B cell (primary cell): ENCODE measurements at regions not wholly inside any gene's neighbourhood (a gene's known extent, or its start where the extent isn't known, plus 50 kb on each side); places are given as distances from the start of the nearest gene placed in this dataset.

Source experiments
- ATAC-seq: fragments of 200-7000 bp; cut with Tn5 transposase; one replicate; pipeline ENCODE4 v1.10.0; 2021; ENCODE audit warnings: low read depth, mild to moderate bottlenecking, moderate number of reproducible peaks, moderate library complexity
- CTCF ChIA-PET: fragments of 350-600 bp; sonication (Branson Sonifier 250); formaldehyde crosslinking; loops from one replicate; lab custom pipeline; 2021; ENCODE audit warnings: antibody characterized with exemption, inconsistent platforms; lab: Charles Lee
- POLR2A ChIA-PET: fragments of 350-600 bp; sonication (Branson Sonifier 250); formaldehyde crosslinking; loops from one replicate; lab custom pipeline; 2021; ENCODE audit warnings: antibody characterized with exemption; lab: Charles Lee
- DNase-seq: peaks from one replicate; pipeline ENCODE4 v3.0.0; 2013
- H2AFZ ChIP-seq: 2 replicates; pipeline ENCODE4 v1.6.1; 2012; ENCODE audit warnings: mild to moderate bottlenecking, low read depth, low read length; ENCODE audit not compliant: insufficient read depth, poor library complexity, severe bottlenecking
- H3K27ac ChIP-seq, 2 donors: 1 replicate in 1 of 2; 2 replicates in 1 of 2; pipeline ENCODE4 v1.5.1; 2012 to 2013; ENCODE audit warnings: low read length in 2 of 2, mild to moderate bottlenecking in 2 of 2, moderate library complexity in 1 of 2
- H3K27me3 ChIP-seq, 4 experiments: fragments of 200-600 bp in 1 of 4; sonication (generic) in 1 of 4; replicated peaks in 1 of 4; 1 replicate in 2 of 4; 2 replicates in 2 of 4; pipeline versions ENCODE4 v1.6.1 to v1.7.0; 2013 to 2016; ENCODE audit warnings: low read length in 3 of 4, mild to moderate bottlenecking in 2 of 4, mixed read lengths in 1 of 4, moderate library complexity in 1 of 4; ENCODE audit not compliant: insufficient read depth in 4 of 4, control insufficient read depth in 3 of 4; ENCODE audit errors: control extremely low read depth in 1 of 4
- H3K36me3 ChIP-seq, 2 experiments: replicated peaks in 1 of 2; 1 replicate in 1 of 2; 2 replicates in 1 of 2; pipeline versions ENCODE4 v1.6.1 to v1.7.1; 2013; ENCODE audit warnings: low read length in 1 of 2; ENCODE audit not compliant: insufficient read depth in 2 of 2, control insufficient read depth in 1 of 2; ENCODE audit errors: control extremely low read depth in 1 of 2, extremely low read depth in 1 of 2
- H3K4me1 ChIP-seq, 2 donors: fragments of 200-600 bp in 1 of 2; sonication (generic) in 1 of 2; 1 replicate in 1 of 2; 2 replicates in 1 of 2; pipeline versions ENCODE4 v1.5.1 to v1.6.1; 2013 to 2017; ENCODE audit warnings: low read length in 2 of 2; ENCODE audit not compliant: control insufficient read depth in 2 of 2, insufficient read depth in 2 of 2
- H3K4me2 ChIP-seq: replicated peaks from 2 replicates; pipeline ENCODE3; 2012; ENCODE audit warnings: mild to moderate bottlenecking, low read depth, low read length; ENCODE audit not compliant: poor library complexity, severe bottlenecking
- H3K4me3 ChIP-seq, 5 experiments: fragments of 200-600 bp in 1 of 5; sonication (generic) in 1 of 5; 1 replicate in 3 of 5; 2 replicates in 2 of 5; pipeline versions ENCODE4 v1.5.1 to v1.7.0; 2011 to 2016; ENCODE audit warnings: low read length in 4 of 5, mild to moderate bottlenecking in 4 of 5, low read depth in 2 of 5, control low read depth in 1 of 5, moderate library complexity in 1 of 5; ENCODE audit not compliant: insufficient read depth in 1 of 5; ENCODE audit errors: control extremely low read depth in 1 of 5, extremely low read depth in 1 of 5
- H3K79me2 ChIP-seq: fragments of 200-600 bp; sonication (generic); one replicate; pipeline ENCODE4 v1.6.0; 2016; ENCODE audit warnings: low read length; ENCODE audit not compliant: control insufficient read depth, insufficient read depth
- H3K9ac ChIP-seq: fragments of 200-600 bp; sonication (generic); 2 replicates; pipeline ENCODE4 v1.6.1; 2017; ENCODE audit warnings: mild to moderate bottlenecking, low read length, moderate library complexity
- H3K9me3 ChIP-seq, 3 donors: one replicate each; pipeline versions ENCODE4 v1.6.1 to v1.7.1; 2013; ENCODE audit warnings: low read length in 2 of 3; ENCODE audit not compliant: control insufficient read depth in 2 of 3, insufficient read depth in 1 of 3; ENCODE audit errors: control extremely low read depth in 1 of 3
- H4K20me1 ChIP-seq: 2 replicates; pipeline ENCODE4 v1.6.0; 2012; ENCODE audit warnings: mild to moderate bottlenecking, low read length; ENCODE audit not compliant: insufficient read depth, control insufficient read depth, poor library complexity, severe bottlenecking
- H3K27ac Mint-ChIP-seq: one replicate; pipeline ENCODE4 v1.8.0; 2021; ENCODE audit warnings: mixed read lengths
- H3K27me3 Mint-ChIP-seq: one replicate; pipeline ENCODE4 v1.8.0; 2021; ENCODE audit warnings: mixed read lengths
- H3K4me1 Mint-ChIP-seq: one replicate; pipeline ENCODE4 v1.8.0; 2021; ENCODE audit warnings: mixed read lengths
- H3K4me3 Mint-ChIP-seq: one replicate; pipeline ENCODE4 v1.8.0; 2021; ENCODE audit warnings: mixed read lengths
- H3K9me3 Mint-ChIP-seq: one replicate; pipeline ENCODE4 v1.8.0; 2022; ENCODE audit warnings: mixed read lengths; ENCODE audit not compliant: insufficient read depth
- EZH2 ChIP-seq: IDR thresholded peaks from 2 replicates; pipeline ENCODE4 v1.6.1; 2012; ENCODE audit warnings: borderline replicate concordance, low read depth, mild to moderate bottlenecking, moderate library complexity, low read length; ENCODE audit not compliant: insufficient read depth, poor library complexity, severe bottlenecking
- WGBS: methylation state at CpG from one replicate; pipeline ENCODE4 v1.1.5; 2013; ENCODE audit warnings: missing lambda C conversion rate; ENCODE audit not compliant: insufficient coverage; 5-methylcytosine and 5-hydroxymethylcytosine counted together
- intact Hi-C: fragments of 100-400 bp; cut with micrococcal nuclease; formaldehyde crosslinking; loops from one replicate; pipeline ENCODE4 v1.10.0; 2022
- TF ChIP-seq, protein P1 (sequence below): fragments of 200-600 bp; IDR thresholded peaks from one replicate; pipeline ENCODE4 v1.8.0; 2022; ENCODE audit warnings: antibody characterized with exemption, mild to moderate bottlenecking

DNA sequence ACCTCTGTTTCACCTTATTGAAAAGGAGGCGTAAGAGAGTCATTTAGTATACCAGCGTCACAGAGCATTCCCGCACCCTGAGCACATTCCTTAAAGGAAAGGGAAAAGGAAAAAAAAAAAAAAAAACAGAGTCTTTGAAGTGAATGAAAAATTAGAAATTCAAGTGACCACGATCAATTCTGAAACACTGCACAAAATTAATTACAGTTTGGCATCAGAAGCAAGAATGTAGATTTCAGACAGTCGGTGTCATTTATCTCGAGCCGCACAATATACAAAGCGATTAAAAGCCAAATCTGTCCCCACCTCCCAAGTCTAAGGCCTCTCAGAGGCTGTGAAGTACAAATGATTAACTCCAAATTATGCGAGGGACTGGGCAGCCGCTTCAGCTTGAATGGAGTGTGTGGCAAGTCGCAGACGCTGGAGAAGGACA lies 173.7 kb upstream of the ZNF507 start:
- Histone ChIP-seq H3K4me1 (no peaks in the 10 kb centered on the region), H3K79me2 (no peaks in the 10 kb centered on the region), H4K20me1 (no peaks in the 10 kb centered on the region), H3K27ac (no peak overlapping the region), H3K9me3 (peaks cover 0 to 15% (median 0%) of the 10 kb centered on the region in 3 donors), H3K27me3 (no peaks in the 10 kb centered on the region), H3K36me3 (no peaks in the 10 kb centered on the region), H2AFZ (no peak overlapping the region), H3K9ac (no peak overlapping the region), H3K4me3 (no peak overlapping the region), H3K4me2 (no peak overlapping the region)
- no peak overlapping the region for H3K4me3 Mint-ChIP-seq
- H3K9me3 Mint-ChIP-seq, result no peaks in the 10 kb centered on the region
- 86% methylated on average over 9 of the region's 12 CpGs for WGBS
- ChIA-PET POLR2A (no interaction called here), CTCF (no interaction called here)
- H3K27ac Mint-ChIP-seq, result no peak overlapping the region
- DNase-seq (no peak), ATAC-seq (no peak)
- no peaks in the 10 kb centered on the region for H3K27me3 Mint-ChIP-seq
- no peaks in the 10 kb centered on the region for H3K4me1 Mint-ChIP-seq
- TF ChIP-seq, protein P1, sequence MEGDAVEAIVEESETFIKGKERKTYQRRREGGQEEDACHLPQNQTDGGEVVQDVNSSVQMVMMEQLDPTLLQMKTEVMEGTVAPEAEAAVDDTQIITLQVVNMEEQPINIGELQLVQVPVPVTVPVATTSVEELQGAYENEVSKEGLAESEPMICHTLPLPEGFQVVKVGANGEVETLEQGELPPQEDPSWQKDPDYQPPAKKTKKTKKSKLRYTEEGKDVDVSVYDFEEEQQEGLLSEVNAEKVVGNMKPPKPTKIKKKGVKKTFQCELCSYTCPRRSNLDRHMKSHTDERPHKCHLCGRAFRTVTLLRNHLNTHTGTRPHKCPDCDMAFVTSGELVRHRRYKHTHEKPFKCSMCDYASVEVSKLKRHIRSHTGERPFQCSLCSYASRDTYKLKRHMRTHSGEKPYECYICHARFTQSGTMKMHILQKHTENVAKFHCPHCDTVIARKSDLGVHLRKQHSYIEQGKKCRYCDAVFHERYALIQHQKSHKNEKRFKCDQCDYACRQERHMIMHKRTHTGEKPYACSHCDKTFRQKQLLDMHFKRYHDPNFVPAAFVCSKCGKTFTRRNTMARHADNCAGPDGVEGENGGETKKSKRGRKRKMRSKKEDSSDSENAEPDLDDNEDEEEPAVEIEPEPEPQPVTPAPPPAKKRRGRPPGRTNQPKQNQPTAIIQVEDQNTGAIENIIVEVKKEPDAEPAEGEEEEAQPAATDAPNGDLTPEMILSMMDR, result no peak
- no peak for TF ChIP-seq EZH2
- intact Hi-C loops, result no loop called here

DNA sequence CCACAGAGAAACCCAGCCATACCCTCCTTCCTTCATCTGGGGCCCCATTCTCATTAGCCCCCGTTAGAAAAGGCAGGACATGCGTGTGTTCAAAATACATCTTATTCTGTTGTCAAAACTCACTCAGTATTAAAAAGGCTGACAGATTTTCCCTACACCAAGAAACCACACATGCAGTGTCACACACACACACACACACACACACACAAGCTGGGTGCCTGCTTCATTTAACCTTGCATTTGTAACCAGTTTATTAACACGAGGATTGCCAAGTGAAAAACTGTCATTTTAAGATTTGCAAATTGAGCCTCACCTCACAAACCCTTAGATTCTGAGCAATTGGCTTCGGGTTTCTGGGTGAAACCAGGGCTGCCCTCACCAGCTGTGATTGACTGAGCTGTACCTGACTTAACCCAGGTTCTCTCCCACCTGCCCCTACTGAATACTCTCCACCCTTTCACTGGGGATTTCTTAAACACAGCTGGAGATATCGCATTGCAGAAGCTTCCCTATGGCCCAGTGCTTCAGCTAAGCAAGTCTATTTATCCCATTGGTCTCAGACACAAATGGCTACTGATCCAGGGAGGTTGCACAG lies 172.7 kb upstream of the ZNF507 start:
- no peak overlapping the region for H3K27ac ChIP-seq
- no peaks in the 10 kb centered on the region for H3K27me3 ChIP-seq
- no peak for DNase-seq
- H3K36me3 ChIP-seq, result no peaks in the 10 kb centered on the region
- Mint-ChIP-seq H3K4me1 (no peaks in the 10 kb centered on the region), H3K4me3 (no peak overlapping the region), H3K27ac (no peak overlapping the region), H3K27me3 (no peaks in the 10 kb centered on the region), H3K9me3 (no peaks in the 10 kb centered on the region)
- CTCF ChIA-PET, result no interaction called here
- no peak overlapping the region for H3K9ac ChIP-seq
- H3K79me2 ChIP-seq, result no peaks in the 10 kb centered on the region
- no peaks in the 10 kb centered on the region for H4K20me1 ChIP-seq
- TF ChIP-seq, protein P1, result no peak
- no peak for TF ChIP-seq EZH2
- ATAC-seq, result no peak
- peaks cover 0 to 15% (median 0%) of the 10 kb centered on the region in 3 donors for H3K9me3 ChIP-seq
- no peak overlapping the region for H3K4me2 ChIP-seq
- WGBS, result 85% methylated on average over 5 of the region's 5 CpGs
- H2AFZ ChIP-seq, result no peak overlapping the region
- no peaks in the 10 kb centered on the region for H3K4me1 ChIP-seq
- intact Hi-C loops, result no loop called here
- POLR2A ChIA-PET, result no interaction called here
- no peak overlapping the region for H3K4me3 ChIP-seq
